ENCODE measurements at regions not wholly inside any gene's neighbourhood (a gene's known extent, or its start where the extent isn't known, plus 50 kb on each side); places are given as distances from the start of the nearest gene placed in this dataset.

DNA sequence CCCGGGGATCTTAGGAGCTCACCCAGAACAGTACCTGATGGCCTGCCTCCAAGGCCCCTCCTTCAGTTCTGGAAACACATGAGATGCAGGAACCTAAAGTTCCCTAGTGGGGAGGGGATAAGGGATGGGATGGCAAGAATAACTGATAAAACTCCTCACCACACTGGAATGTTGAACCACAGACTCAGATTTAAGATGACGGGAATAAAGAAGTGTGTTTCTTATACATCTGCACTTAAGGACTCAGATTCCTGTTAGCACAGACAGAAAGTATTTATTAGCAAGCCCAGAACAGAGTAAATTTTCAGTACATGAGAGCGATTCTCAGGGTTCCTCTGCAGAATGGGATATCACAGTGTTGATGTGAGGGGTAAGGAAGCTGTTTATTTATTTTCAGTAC, 245.2 kb downstream of the TLE3 start:
- TF ChIP-seq, protein P1, sequence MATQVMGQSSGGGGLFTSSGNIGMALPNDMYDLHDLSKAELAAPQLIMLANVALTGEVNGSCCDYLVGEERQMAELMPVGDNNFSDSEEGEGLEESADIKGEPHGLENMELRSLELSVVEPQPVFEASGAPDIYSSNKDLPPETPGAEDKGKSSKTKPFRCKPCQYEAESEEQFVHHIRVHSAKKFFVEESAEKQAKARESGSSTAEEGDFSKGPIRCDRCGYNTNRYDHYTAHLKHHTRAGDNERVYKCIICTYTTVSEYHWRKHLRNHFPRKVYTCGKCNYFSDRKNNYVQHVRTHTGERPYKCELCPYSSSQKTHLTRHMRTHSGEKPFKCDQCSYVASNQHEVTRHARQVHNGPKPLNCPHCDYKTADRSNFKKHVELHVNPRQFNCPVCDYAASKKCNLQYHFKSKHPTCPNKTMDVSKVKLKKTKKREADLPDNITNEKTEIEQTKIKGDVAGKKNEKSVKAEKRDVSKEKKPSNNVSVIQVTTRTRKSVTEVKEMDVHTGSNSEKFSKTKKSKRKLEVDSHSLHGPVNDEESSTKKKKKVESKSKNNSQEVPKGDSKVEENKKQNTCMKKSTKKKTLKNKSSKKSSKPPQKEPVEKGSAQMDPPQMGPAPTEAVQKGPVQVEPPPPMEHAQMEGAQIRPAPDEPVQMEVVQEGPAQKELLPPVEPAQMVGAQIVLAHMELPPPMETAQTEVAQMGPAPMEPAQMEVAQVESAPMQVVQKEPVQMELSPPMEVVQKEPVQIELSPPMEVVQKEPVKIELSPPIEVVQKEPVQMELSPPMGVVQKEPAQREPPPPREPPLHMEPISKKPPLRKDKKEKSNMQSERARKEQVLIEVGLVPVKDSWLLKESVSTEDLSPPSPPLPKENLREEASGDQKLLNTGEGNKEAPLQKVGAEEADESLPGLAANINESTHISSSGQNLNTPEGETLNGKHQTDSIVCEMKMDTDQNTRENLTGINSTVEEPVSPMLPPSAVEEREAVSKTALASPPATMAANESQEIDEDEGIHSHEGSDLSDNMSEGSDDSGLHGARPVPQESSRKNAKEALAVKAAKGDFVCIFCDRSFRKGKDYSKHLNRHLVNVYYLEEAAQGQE (IDR thresholded peaks at IDR 0.05; ENCODE audit: insufficient read depth in 1 of 2, low read depth in 2 of 2, low read length in 1 of 2) = no peak
- TF ChIP-seq, protein P2, sequence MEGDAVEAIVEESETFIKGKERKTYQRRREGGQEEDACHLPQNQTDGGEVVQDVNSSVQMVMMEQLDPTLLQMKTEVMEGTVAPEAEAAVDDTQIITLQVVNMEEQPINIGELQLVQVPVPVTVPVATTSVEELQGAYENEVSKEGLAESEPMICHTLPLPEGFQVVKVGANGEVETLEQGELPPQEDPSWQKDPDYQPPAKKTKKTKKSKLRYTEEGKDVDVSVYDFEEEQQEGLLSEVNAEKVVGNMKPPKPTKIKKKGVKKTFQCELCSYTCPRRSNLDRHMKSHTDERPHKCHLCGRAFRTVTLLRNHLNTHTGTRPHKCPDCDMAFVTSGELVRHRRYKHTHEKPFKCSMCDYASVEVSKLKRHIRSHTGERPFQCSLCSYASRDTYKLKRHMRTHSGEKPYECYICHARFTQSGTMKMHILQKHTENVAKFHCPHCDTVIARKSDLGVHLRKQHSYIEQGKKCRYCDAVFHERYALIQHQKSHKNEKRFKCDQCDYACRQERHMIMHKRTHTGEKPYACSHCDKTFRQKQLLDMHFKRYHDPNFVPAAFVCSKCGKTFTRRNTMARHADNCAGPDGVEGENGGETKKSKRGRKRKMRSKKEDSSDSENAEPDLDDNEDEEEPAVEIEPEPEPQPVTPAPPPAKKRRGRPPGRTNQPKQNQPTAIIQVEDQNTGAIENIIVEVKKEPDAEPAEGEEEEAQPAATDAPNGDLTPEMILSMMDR (IDR thresholded peaks at IDR 0.05) = no peak
